Keratinocyte (primary cell): ENCODE measurements at regions not wholly inside any gene's neighbourhood (a gene's known extent, or its start where the extent isn't known, plus 50 kb on each side); places are given as distances from the start of the nearest gene placed in this dataset.

Source experiments
- DNase-seq: peaks from one replicate; pipeline ENCODE4 v3.0.0-alpha.2; 2011; ENCODE audit warnings: low read depth, missing footprints, low spot score
- FAIRE-seq: peaks from 2 replicates; lab custom pipeline; 2011; peaks lifted over from hg19 to GRCh38; lab: Jason Lieb, UNC
- H2AFZ ChIP-seq: 2 replicates; pipeline ENCODE4 v1.6.0; 2012; ENCODE audit warnings: low read length, control low read depth, inconsistent platforms; ENCODE audit not compliant: control insufficient read depth
- H3K27ac ChIP-seq: 2 replicates; pipeline ENCODE4 v1.5.1; 2011; ENCODE audit warnings: low read length; ENCODE audit not compliant: control insufficient read depth, insufficient read depth
- H3K27me3 ChIP-seq: 3 replicates; pipeline ENCODE4 v1.6.0; 2011; ENCODE audit warnings: low read length; ENCODE audit not compliant: control insufficient read depth, insufficient read depth; ENCODE audit errors: extremely low read depth
- H3K36me3 ChIP-seq, 2 experiments: 2 replicates in 1 of 2; 3 replicates in 1 of 2; pipeline ENCODE4 v1.5.1; 2011; ENCODE audit warnings: low read length in 2 of 2, mild to moderate bottlenecking in 1 of 2; ENCODE audit not compliant: control insufficient read depth in 2 of 2, insufficient read depth in 2 of 2; ENCODE audit errors: extremely low read depth in 1 of 2
- H3K4me1 ChIP-seq: 3 replicates; pipeline ENCODE4 v1.5.1; 2011; ENCODE audit warnings: low read length; ENCODE audit not compliant: control insufficient read depth, insufficient read depth; ENCODE audit errors: extremely low read depth
- H3K4me2 ChIP-seq: 3 replicates; pipeline ENCODE4 v1.6.0; 2011; ENCODE audit warnings: low read depth, low read length; ENCODE audit not compliant: control insufficient read depth, insufficient read depth; ENCODE audit errors: extremely low read depth
- H3K4me3 ChIP-seq, 3 experiments: fragments of 200-600 bp in 1 of 3; sonication (generic) in 1 of 3; 2 replicates in 2 of 3; 3 replicates in 1 of 3; pipeline ENCODE4 v1.5.1; 2011 to 2016; ENCODE audit warnings: low read length in 3 of 3, mild to moderate bottlenecking in 3 of 3, control low read depth in 2 of 3, inconsistent platforms in 1 of 3, low read depth in 1 of 3, mixed read lengths in 1 of 3, mixed run types in 1 of 3, moderate library complexity in 1 of 3; ENCODE audit not compliant: control insufficient read depth in 2 of 3, insufficient read depth in 2 of 3; ENCODE audit errors: extremely low read depth in 1 of 3
- H3K79me2 ChIP-seq: 2 replicates; pipeline ENCODE4 v1.6.0; 2012; ENCODE audit warnings: low read length; ENCODE audit not compliant: control insufficient read depth, insufficient read depth
- H3K9ac ChIP-seq: 3 replicates; pipeline ENCODE4 v1.6.0; 2011; ENCODE audit warnings: low read length; ENCODE audit not compliant: control insufficient read depth, insufficient read depth; ENCODE audit errors: extremely low read depth
- H3K9me1 ChIP-seq: 3 replicates; pipeline ENCODE4 v1.6.0; 2011; ENCODE audit warnings: low read length; ENCODE audit not compliant: control insufficient read depth, insufficient read depth; ENCODE audit errors: extremely low read depth
- H3K9me3 ChIP-seq: 2 replicates; pipeline ENCODE4 v1.5.1; 2012; ENCODE audit warnings: low read depth, low read length; ENCODE audit not compliant: control insufficient read depth
- H4K20me1 ChIP-seq: 3 replicates; pipeline ENCODE4 v1.6.0; 2011; ENCODE audit warnings: low read length; ENCODE audit not compliant: control insufficient read depth, insufficient read depth; ENCODE audit errors: extremely low read depth
- EZH2 ChIP-seq: IDR thresholded peaks from one replicate; pipeline ENCODE4 v1.6.1; 2012; ENCODE audit warnings: inconsistent platforms, mild to moderate bottlenecking, low read length, moderate library complexity
- dilution Hi-C: fragments of 300-500 bp; cut with MboI; formaldehyde crosslinking; loops from one replicate; pipeline ENCODE4 v1.7.0; 2020; ENCODE audit warnings: low sequenced_read_pairs; ENCODE audit not compliant: extremely low pct_ligation_motif_present
- TF ChIP-seq, protein P1 (sequence below), 3 experiments: IDR thresholded peaks in 1 of 3; conservative IDR thresholded peaks in 1 of 3; optimal IDR thresholded peaks in 1 of 3; 2 replicates in 2 of 3; 3 replicates in 1 of 3; pipeline versions ENCODE3 to v1.5.1; 2011; ENCODE audit warnings: low read length in 3 of 3, mild to moderate bottlenecking in 3 of 3, moderate library complexity in 2 of 3, control low read depth in 1 of 3, inconsistent platforms in 1 of 3; ENCODE audit not compliant: insufficient read depth in 2 of 3; ENCODE audit errors: extremely low read depth in 1 of 3

DNA sequence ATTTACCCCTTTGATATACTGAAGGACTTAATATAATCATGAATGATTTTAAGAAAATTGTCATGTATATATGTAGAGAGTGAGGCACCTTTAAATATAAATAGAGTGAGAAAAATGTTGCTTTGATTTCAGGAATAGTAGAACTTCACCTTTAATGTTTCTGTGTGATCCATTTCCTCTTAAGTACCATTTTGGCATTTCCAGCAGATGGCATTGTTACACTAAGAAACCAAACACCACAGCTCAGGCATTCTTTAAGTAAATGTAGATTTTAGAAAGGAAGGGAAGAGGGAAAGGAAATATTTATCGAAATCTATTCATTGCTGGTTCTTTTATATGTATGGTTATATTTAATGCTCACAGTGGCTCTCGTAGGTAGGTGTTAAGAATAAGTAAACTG is 556.7 kb upstream of the FBXO33 start:
- no peaks in the 10 kb centered on the region for H3K36me3 ChIP-seq
- H2AFZ ChIP-seq, result no peak overlapping the region
- H3K4me1 ChIP-seq, result no peaks in the 10 kb centered on the region
- no peaks in the 10 kb centered on the region for H3K9me3 ChIP-seq
- H3K4me2 ChIP-seq, result no peak overlapping the region
- H4K20me1 ChIP-seq, result no peaks in the 10 kb centered on the region
- no peaks in the 10 kb centered on the region for H3K79me2 ChIP-seq
- no peak for TF ChIP-seq EZH2
- TF ChIP-seq, protein P1, sequence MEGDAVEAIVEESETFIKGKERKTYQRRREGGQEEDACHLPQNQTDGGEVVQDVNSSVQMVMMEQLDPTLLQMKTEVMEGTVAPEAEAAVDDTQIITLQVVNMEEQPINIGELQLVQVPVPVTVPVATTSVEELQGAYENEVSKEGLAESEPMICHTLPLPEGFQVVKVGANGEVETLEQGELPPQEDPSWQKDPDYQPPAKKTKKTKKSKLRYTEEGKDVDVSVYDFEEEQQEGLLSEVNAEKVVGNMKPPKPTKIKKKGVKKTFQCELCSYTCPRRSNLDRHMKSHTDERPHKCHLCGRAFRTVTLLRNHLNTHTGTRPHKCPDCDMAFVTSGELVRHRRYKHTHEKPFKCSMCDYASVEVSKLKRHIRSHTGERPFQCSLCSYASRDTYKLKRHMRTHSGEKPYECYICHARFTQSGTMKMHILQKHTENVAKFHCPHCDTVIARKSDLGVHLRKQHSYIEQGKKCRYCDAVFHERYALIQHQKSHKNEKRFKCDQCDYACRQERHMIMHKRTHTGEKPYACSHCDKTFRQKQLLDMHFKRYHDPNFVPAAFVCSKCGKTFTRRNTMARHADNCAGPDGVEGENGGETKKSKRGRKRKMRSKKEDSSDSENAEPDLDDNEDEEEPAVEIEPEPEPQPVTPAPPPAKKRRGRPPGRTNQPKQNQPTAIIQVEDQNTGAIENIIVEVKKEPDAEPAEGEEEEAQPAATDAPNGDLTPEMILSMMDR (optimal IDR thresholded peaks at IDR 0.05 in 1 of 3, IDR thresholded peaks at IDR 0.05 in 1 of 3, conservative IDR thresholded peaks at IDR 0.05 in 1 of 3; ENCODE audit: extremely low read depth in 1 of 3, insufficient read depth in 2 of 3, low read length in 3 of 3), result no peak
- H3K9me1 ChIP-seq, result no peaks in the 10 kb centered on the region
- no peak overlapping the region for H3K27ac ChIP-seq
- no peak for FAIRE-seq
- no peak for DNase-seq
- dilution Hi-C loops, result no loop called here
- no peaks in the 10 kb centered on the region for H3K27me3 ChIP-seq
- no peak overlapping the region for H3K9ac ChIP-seq
- no peak overlapping the region for H3K4me3 ChIP-seq

DNA sequence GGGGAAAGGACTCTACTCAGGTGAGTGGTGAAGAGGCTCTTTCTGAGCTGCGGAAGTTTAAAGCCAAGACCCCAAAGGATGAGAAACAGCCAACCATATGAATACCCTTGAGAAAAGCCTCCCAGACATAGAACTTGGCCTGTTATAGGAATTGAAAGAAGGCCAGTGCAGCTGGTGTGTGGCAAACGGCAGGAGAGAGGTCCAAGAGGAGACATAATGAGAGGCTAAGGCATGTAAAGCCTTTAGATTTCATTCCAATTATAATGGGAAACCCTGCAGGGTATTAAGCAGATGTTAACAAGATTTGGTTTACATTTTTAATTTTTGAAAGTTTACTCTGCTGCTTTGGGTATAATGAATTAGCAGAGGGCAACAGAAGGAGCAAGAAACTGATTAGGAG is 552.1 kb upstream of the FBXO33 start:
- H4K20me1 ChIP-seq, result no peaks in the 10 kb centered on the region
- FAIRE-seq (no peak), DNase-seq (no peak)
- H3K36me3 ChIP-seq, result no peaks in the 10 kb centered on the region
- no peak overlapping the region for H3K4me3 ChIP-seq
- no peak overlapping the region for H3K4me2 ChIP-seq
- H3K9me3 ChIP-seq, result no peaks in the 10 kb centered on the region
- H3K79me2 ChIP-seq, result no peaks in the 10 kb centered on the region
- H2AFZ ChIP-seq, result no peak overlapping the region
- no peak for TF ChIP-seq EZH2
- TF ChIP-seq, protein P1 (optimal IDR thresholded peaks at IDR 0.05 in 1 of 3, IDR thresholded peaks at IDR 0.05 in 1 of 3, conservative IDR thresholded peaks at IDR 0.05 in 1 of 3; ENCODE audit: extremely low read depth in 1 of 3, insufficient read depth in 2 of 3, low read length in 3 of 3), result no peak
- no peak overlapping the region for H3K27ac ChIP-seq
- dilution Hi-C loops, result no loop called here
- no peaks in the 10 kb centered on the region for H3K27me3 ChIP-seq
- no peaks in the 10 kb centered on the region for H3K9me1 ChIP-seq
- H3K4me1 ChIP-seq, result no peaks in the 10 kb centered on the region
- no peak overlapping the region for H3K9ac ChIP-seq
